GM15510 (cell line): ENCODE measurements at regions not wholly inside any gene's neighbourhood (a gene's known extent, or its start where the extent isn't known, plus 50 kb on each side); places are given as distances from the start of the nearest gene placed in this dataset.

Experiments
- POLR2A ChIP-seq: IDR thresholded peaks from 3 replicates; pipeline ENCODE4 v1.6.1; 2011; ENCODE audit warnings: borderline replicate concordance; ENCODE audit not compliant: insufficient read length; ENCODE audit errors: extremely low read depth

- TF ChIP-seq POLR2A = no peak
Observed at GRCh38 chr22:48060266-48060665, 1297.8 kb downstream of the TBC1D22A start.

- no peak for TF ChIP-seq POLR2A
Observed at GRCh38 chr22:48057116-48057835, 1294.8 kb downstream of the TBC1D22A start.

GRCh38 chr22:48055827-48056226, 1293.4 kb downstream of the TBC1D22A start:
- no peak for TF ChIP-seq POLR2A

GRCh38 chr22:48055185-48055584, 1292.7 kb downstream of the TBC1D22A start:
- no peak for TF ChIP-seq POLR2A

- TF ChIP-seq POLR2A = no peak
Observed at GRCh38 chr22:48054596-48054995, 1292.1 kb downstream of the TBC1D22A start.

DNA sequence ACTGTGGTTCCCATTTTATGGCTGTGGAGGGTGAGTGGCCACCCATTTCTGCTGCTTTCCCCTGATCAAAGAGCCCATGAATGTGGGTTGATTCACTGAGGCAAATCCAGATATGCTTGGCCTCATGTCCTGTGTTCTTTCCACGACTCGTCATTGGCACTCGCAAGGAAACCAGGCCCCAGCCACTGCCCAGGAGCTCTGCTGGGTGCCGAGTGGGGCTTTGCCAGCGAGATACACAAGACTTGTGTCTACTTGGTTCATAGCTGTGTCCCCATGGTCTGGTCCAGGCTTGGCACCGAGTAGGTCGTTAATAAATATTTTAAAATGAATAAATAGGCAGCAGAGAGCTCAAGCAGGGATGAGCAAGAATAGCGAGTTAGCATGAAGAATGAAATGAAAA, 1291.5 kb downstream of the TBC1D22A start:
- TF ChIP-seq POLR2A = no peak

- no peak for TF ChIP-seq POLR2A
Observed at GRCh38 chr22:48053486-48053885, 1291.0 kb downstream of the TBC1D22A start.

GRCh38 chr22:48052621-48052890, 1290.1 kb downstream of the TBC1D22A start:
- no peak for TF ChIP-seq POLR2A

- TF ChIP-seq POLR2A = no peak
Observed at GRCh38 chr22:48051796-48052620, 1289.6 kb downstream of the TBC1D22A start.

DNA sequence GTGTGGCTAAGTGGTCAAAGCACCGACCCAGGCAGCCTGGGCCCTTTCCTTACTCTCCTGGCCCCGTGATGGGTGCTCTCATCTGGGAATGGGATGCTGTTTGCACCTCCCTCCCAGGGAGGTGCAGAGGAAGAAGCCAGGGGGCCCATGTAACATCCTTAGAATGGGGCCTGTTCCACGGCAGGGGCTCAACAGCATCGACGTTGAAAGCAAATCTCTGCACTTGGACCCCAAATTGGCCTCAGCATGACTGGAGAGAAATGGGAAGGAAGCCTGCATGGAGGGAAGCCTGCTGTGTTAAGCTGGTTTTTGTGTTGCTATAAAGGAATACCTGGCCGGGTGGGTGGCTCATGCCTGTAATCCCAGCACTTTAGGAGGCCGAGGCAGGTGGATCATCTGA, 1288.4 kb downstream of the TBC1D22A start:
- no peak for TF ChIP-seq POLR2A

DNA sequence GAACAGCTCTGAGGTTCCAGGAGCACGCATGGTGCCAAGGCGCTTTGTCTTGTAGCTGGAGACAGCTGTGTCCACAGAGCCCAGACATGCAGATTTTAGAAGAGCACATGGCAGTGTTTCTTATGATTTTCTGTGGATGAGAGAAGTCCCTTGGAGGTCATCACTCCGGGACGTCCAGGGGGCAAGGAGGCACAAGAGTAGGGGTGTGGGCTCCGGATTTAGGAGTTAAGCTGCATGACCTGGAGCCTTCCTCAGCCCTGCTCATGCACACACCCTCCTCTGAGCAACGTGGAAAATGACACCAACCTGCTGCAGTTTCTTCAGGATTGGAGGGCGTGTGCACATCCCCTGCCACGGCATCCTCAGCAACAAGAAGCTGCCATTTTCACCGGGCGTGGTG, 1286.7 kb downstream of the TBC1D22A start:
- no peak for TF ChIP-seq POLR2A

DNA sequence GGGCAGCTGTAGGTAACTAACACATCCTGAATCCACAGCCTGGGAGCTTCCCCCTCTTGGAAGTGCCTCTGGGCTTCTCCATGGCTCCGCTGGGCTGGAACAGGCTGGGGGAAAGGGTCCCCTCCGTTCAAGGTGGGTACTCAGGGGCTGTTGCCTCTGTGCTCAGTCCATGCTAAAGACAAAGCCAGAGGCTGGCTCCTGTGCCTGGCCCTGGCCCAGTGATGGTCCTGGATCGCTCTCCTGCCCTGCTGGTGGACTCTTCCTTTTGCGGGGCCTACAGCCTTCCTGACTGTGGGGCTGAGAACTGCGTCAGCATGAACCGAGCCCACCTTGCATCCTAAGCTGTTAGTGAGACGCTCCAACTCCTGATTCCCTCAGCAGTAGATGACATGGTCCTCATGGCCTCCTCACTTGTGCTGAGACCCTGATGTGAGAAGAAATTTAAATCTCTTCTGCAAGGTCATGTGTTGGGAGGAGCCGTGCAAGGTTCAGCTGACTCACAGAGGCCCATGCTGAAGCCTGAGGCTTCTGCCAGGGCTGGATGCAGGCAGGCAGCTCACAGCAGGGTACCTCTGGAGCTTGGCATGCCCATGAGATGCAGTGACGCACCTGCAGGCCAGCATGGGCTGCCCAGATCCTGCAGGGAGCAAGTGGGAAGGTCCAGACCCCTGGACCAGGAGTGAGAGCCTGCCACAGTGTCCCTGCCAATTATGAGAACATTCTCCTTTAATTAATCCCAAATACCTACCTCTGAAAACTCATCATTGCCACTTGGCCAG, 1285.5 kb downstream of the TBC1D22A start:
- no peak for TF ChIP-seq POLR2A

DNA sequence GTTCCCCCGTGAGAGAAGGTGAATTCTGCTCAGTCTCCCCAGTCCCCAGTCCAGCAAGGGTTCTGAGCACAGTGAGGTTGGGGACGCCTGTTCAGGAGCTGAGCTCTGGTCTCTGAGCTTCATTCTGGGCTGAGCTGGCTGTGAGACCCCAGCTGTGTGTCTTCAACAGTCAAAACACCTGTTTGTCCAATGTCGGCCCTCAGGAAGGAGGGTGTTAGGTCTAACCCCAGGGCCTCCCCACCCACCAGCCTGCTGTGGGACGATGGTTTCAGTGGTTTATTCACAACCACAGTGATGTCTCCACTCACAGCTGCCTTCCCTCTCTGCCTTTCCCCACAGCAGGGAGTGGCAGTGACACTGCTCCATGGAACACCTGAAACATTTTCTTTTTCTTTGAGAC, 1282.9 kb downstream of the TBC1D22A start:
- no peak for TF ChIP-seq POLR2A

DNA sequence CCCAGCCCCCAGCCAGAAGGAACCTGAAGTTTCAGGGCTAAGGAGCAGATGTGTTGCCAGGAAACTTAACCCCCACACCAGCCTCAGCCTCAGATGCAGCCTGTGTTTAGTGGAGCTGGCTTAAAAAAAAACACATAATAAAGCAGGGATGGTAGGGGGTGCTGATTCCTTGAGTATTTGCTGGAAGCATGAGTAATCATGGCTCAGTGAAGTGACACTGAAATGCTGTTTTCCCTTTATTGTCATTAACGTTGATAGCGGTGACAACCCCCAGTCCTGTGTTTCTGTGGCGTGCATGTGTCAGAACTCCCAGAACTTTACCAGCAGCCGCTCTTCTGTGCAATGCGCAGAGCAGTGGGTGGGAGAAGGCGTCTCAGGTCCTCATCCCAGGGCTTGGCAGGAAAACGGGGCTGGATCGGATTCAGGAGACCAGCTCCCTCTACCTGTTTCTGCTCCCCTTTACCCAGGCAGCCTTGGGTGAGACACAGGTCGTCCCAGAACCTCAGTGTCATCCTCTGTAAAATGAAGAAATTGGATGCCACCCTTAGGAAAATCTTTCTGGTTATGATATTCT, 1282.1 kb downstream of the TBC1D22A start:
- no peak for TF ChIP-seq POLR2A

GRCh38 chr22:48043581-48043980, 1281.1 kb downstream of the TBC1D22A start:
- TF ChIP-seq POLR2A = no peak
